H9 (cell line): ENCODE measurements at regions not wholly inside any gene's neighbourhood (a gene's known extent, or its start where the extent isn't known, plus 50 kb on each side); places are given as distances from the start of the nearest gene placed in this dataset.

ENCODE experiments used
- DNase-seq: peaks from one replicate; pipeline ENCODE4 v3.0.0-alpha.2; 2017
- H2AFZ ChIP-seq: one replicate; pipeline ENCODE4 v1.6.1; 2013; ENCODE audit warnings: mild to moderate bottlenecking, low read length, control low read depth, moderate library complexity
- H2AK5ac ChIP-seq: 2 replicates; pipeline ENCODE4 v1.6.1; 2013; ENCODE audit warnings: low read length, control low read depth, mixed read lengths; ENCODE audit not compliant: insufficient read length
- H2BK120ac ChIP-seq: one replicate; pipeline ENCODE4 v1.6.1; 2013; ENCODE audit warnings: low read depth, mild to moderate bottlenecking, low read length, control low read depth, inconsistent platforms; ENCODE audit not compliant: poor library complexity, severe bottlenecking
- H2BK12ac ChIP-seq: 2 replicates; pipeline ENCODE4 v1.6.1; 2013; ENCODE audit warnings: low read length, control low read depth, mixed read lengths, low read depth; ENCODE audit not compliant: insufficient read length
- H2BK15ac ChIP-seq: 2 replicates; pipeline ENCODE4 v1.6.1; 2013; ENCODE audit warnings: low read depth, low read length, control low read depth
- H2BK20ac ChIP-seq: one replicate; pipeline ENCODE4 v1.6.1; 2013; ENCODE audit warnings: low read depth, mild to moderate bottlenecking, low read length, control low read depth, inconsistent platforms; ENCODE audit not compliant: poor library complexity, severe bottlenecking
- H2BK5ac ChIP-seq: 2 replicates; pipeline ENCODE4 v1.6.1; 2013; ENCODE audit warnings: low read length, control low read depth, mixed read lengths; ENCODE audit not compliant: insufficient read length
- H3K14ac ChIP-seq: 2 replicates; pipeline ENCODE4 v1.6.1; 2013; ENCODE audit warnings: low read length, control low read depth; ENCODE audit not compliant: insufficient read depth
- H3K18ac ChIP-seq: 2 replicates; pipeline ENCODE4 v1.6.1; 2013; ENCODE audit warnings: low read depth, mild to moderate bottlenecking, mixed read lengths, low read length, control low read depth; ENCODE audit not compliant: insufficient read length
- H3K23ac ChIP-seq: 2 replicates; pipeline ENCODE4 v1.6.1; 2013; ENCODE audit warnings: low read length, control low read depth, mixed read lengths, low read depth; ENCODE audit not compliant: insufficient read length
- H3K23me2 ChIP-seq: 2 replicates; pipeline ENCODE4 v1.6.1; 2013; ENCODE audit warnings: low read depth, mild to moderate bottlenecking, mixed read lengths, low read length, control low read depth; ENCODE audit not compliant: insufficient read length, poor library complexity, severe bottlenecking
- H3K27ac ChIP-seq: 2 replicates; pipeline ENCODE4 v1.5.1; 2013; ENCODE audit warnings: low read length, control low read depth, mixed read lengths, low read depth; ENCODE audit not compliant: insufficient read length
- H3K27me3 ChIP-seq: 2 replicates; pipeline ENCODE4 v1.6.1; 2013; ENCODE audit warnings: low read length, control low read depth, inconsistent platforms; ENCODE audit not compliant: insufficient read depth
- H3K4ac ChIP-seq: 2 replicates; pipeline ENCODE4 v1.6.1; 2013; ENCODE audit warnings: low read depth, mild to moderate bottlenecking, control low read depth, inconsistent platforms, low read length, moderate library complexity
- H3K4me1 ChIP-seq: 2 replicates; pipeline ENCODE4 v1.6.1; 2013; ENCODE audit warnings: low read length, control low read depth, inconsistent platforms; ENCODE audit not compliant: insufficient read depth
- H3K4me2 ChIP-seq: 2 replicates; pipeline ENCODE4 v1.6.1; 2013; ENCODE audit warnings: low read length, control low read depth, mixed read lengths; ENCODE audit not compliant: insufficient read length, insufficient read depth
- H3K56ac ChIP-seq: 2 replicates; pipeline ENCODE4 v1.6.1; 2013; ENCODE audit warnings: low read depth, mild to moderate bottlenecking, mixed read lengths, low read length, control low read depth; ENCODE audit not compliant: insufficient read length
- H3K79me1 ChIP-seq: 2 replicates; pipeline ENCODE4 v1.6.1; 2013; ENCODE audit warnings: low read depth, mild to moderate bottlenecking, moderate library complexity, low read length, control low read depth, inconsistent platforms; ENCODE audit not compliant: insufficient read depth, poor library complexity, severe bottlenecking
- H3K79me2 ChIP-seq: 2 replicates; pipeline ENCODE4 v1.6.1; 2013; ENCODE audit warnings: low read length, control low read depth, inconsistent platforms; ENCODE audit not compliant: insufficient read depth
- H3K9ac ChIP-seq: 2 replicates; pipeline ENCODE4 v1.6.1; 2013; ENCODE audit warnings: low read length, control low read depth, mixed read lengths; ENCODE audit not compliant: insufficient read length; ENCODE audit errors: extremely low read depth
- H3K9me3 ChIP-seq: one replicate; pipeline ENCODE4 v1.6.1; 2013; ENCODE audit warnings: low read depth, low read length, inconsistent platforms; ENCODE audit not compliant: control insufficient read depth
- H3T11ph ChIP-seq: one replicate; pipeline ENCODE4 v1.6.1; 2013; ENCODE audit warnings: mild to moderate bottlenecking, low read length, control low read depth, inconsistent platforms
- H4K20me1 ChIP-seq: one replicate; pipeline ENCODE4 v1.6.1; 2013; ENCODE audit not compliant: control insufficient read depth, insufficient read length, insufficient read depth
- H4K5ac ChIP-seq: 2 replicates; pipeline ENCODE4 v1.6.1; 2013; ENCODE audit warnings: low read depth, mild to moderate bottlenecking, mixed read lengths, low read length, control low read depth; ENCODE audit not compliant: insufficient read length
- H4K8ac ChIP-seq: replicated peaks from 2 replicates; pipeline ENCODE4 v1.6.1; 2013; ENCODE audit warnings: low read length, control low read depth, mixed read lengths, low read depth; ENCODE audit not compliant: insufficient read length
- H4K91ac ChIP-seq: 2 replicates; pipeline ENCODE4 v1.6.1; 2013; ENCODE audit warnings: low read depth, mild to moderate bottlenecking, moderate library complexity, mixed read lengths, low read length, control low read depth; ENCODE audit not compliant: insufficient read length
- H3K27ac Mint-ChIP-seq, 3 experiments: 2 replicates in 2 of 3; 3 replicates in 1 of 3; pipeline ENCODE4 v1.8.0; 2020 to 2021; ENCODE audit warnings: mixed read lengths in 3 of 3, mild to moderate bottlenecking in 1 of 3, moderate library complexity in 1 of 3
- H3K27me3 Mint-ChIP-seq: 2 replicates; pipeline ENCODE4 v1.8.0; 2021; ENCODE audit warnings: low read depth, mild to moderate bottlenecking, moderate library complexity, mixed read lengths
- H3K36me3 Mint-ChIP-seq, 3 experiments: 2 replicates in 2 of 3; 3 replicates in 1 of 3; pipeline ENCODE4 v1.8.0; 2020 to 2021; ENCODE audit warnings: low read depth in 3 of 3, mixed read lengths in 3 of 3; ENCODE audit not compliant: insufficient read depth in 1 of 3
- H3K4me1 Mint-ChIP-seq, 2 experiments: 2 replicates each; pipeline ENCODE4 v1.8.0; 2020; ENCODE audit warnings: mixed read lengths in 2 of 2
- H3K4me3 Mint-ChIP-seq, 2 experiments: 2 replicates in 1 of 2; 3 replicates in 1 of 2; pipeline ENCODE4 v1.8.0; 2020 to 2021; ENCODE audit warnings: mild to moderate bottlenecking in 2 of 2, mixed read lengths in 2 of 2, moderate library complexity in 1 of 2
- H3K9me3 Mint-ChIP-seq, 2 experiments: 2 replicates in 1 of 2; 3 replicates in 1 of 2; pipeline ENCODE4 v1.8.0; 2020; ENCODE audit warnings: mild to moderate bottlenecking in 2 of 2, mixed read lengths in 2 of 2, moderate library complexity in 1 of 2
- CTCF ChIP-seq: fragments of 200-600 bp; sonication (generic); conservative IDR thresholded peaks from 3 replicates; pipeline ENCODE4 v1.8.0; 2021; ENCODE audit warnings: antibody characterized with exemption, mild to moderate bottlenecking
- WGBS: extraction: QIAGEN DNeasy Blood & Tissue Kit; methylation state at CpG from one replicate; pipeline ENCODE4 v1.1.7; 2013; ENCODE audit warnings: missing lambda C conversion rate, low lambda C conversion rate, mixed read lengths; ENCODE audit not compliant: insufficient read length; ENCODE audit errors: extremely low coverage; 5-methylcytosine and 5-hydroxymethylcytosine counted together

DNA sequence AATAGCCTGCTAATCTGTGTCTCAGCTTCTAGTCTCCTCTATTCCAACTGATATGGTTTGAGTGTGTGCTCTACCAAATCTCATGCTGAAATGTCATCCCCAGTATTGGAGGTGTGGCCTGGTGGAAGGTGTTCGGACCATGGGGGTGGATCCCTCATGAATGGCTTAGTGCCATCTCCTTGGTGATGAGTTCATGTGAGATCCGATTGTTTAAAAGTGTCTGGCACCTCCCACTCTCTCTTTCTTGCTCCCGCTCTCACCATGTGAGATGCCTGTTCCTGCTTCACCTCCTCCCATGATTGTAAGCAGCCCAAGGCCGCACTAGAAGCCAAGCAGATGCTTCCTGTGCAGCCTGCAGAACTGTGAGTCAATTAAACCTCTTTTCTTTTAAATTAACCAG is 73.5 kb upstream of the CAMK1G start:
- Histone ChIP-seq H2BK15ac (no peak overlapping the region), H3K23ac (no peak overlapping the region), H3K14ac (no peak overlapping the region), H2AFZ (no peak overlapping the region), H3K18ac (no peak overlapping the region), H3K79me1 (no peaks in the 10 kb centered on the region), H3K4ac (no peak overlapping the region), H3K4me1 (no peaks in the 10 kb centered on the region), H3K9ac (no peak overlapping the region), H3K9me3 (no peaks in the 10 kb centered on the region), H3K27ac (no peak overlapping the region), H3K27me3 (no peaks in the 10 kb centered on the region), H3K4me2 (no peak overlapping the region), H3T11ph (no peak overlapping the region), H3K79me2 (no peaks in the 10 kb centered on the region; the same call in 1 of the 2 replicates), H2BK12ac (no peak overlapping the region), H2AK5ac (no peak overlapping the region), H3K56ac (no peak overlapping the region), H4K8ac (no peak overlapping the region), H4K20me1 (no peaks in the 10 kb centered on the region), H4K91ac (no peak overlapping the region), H2BK120ac (no peak overlapping the region), H2BK20ac (no peak overlapping the region), H2BK5ac (no peak overlapping the region), H4K5ac (no peak overlapping the region), H3K23me2 (no peaks in the 10 kb centered on the region)
- H3K4me3 Mint-ChIP-seq: no peak overlapping the region
- no peak overlapping the region for H3K27ac Mint-ChIP-seq
- H3K9me3 Mint-ChIP-seq: no peaks in the 10 kb centered on the region
- peaks cover 0 to 10% of the 10 kb centered on the region in 2 experiments; a peak in 2 of 4 replicates for H3K4me1 Mint-ChIP-seq
- no peaks in the 10 kb centered on the region for H3K36me3 Mint-ChIP-seq
- no CpG with 5 or more reads among the region's 4 CpGs for WGBS
- no peak for DNase-seq
- TF ChIP-seq CTCF: no peak
- peaks cover 2% of the 10 kb centered on the region; the same call in 1 of the 2 replicates for H3K27me3 Mint-ChIP-seq
